Hepatocyte (in vitro differentiated cells): ENCODE measurements at regions not wholly inside any gene's neighbourhood (a gene's known extent, or its start where the extent isn't known, plus 50 kb on each side); places are given as distances from the start of the nearest gene placed in this dataset.

ENCODE experiments used
- DNase-seq: peaks from one replicate; pipeline ENCODE4 v3.0.0-alpha.2; 2016; ENCODE audit warnings: low spot score
- H2AFZ ChIP-seq: fragments of 200-600 bp; sonication (generic); 2 replicates; pipeline ENCODE4 v1.6.0; 2016; ENCODE audit warnings: antibody characterized with exemption, mild to moderate bottlenecking
- H3K27ac ChIP-seq: fragments of 200-600 bp; sonication (generic); 2 replicates; pipeline ENCODE4 v1.5.1; 2016; ENCODE audit warnings: mild to moderate bottlenecking
- H3K27me3 ChIP-seq: fragments of 200-600 bp; sonication (generic); 2 replicates; pipeline ENCODE4 v1.6.1; 2016
- H3K36me3 ChIP-seq: fragments of 200-600 bp; sonication (generic); replicated peaks from 2 replicates; pipeline ENCODE4 v1.5.1; 2016; ENCODE audit warnings: low read depth; ENCODE audit not compliant: insufficient read depth
- H3K4me1 ChIP-seq: fragments of 200-600 bp; sonication (generic); 2 replicates; pipeline ENCODE4 v1.5.1; 2016; ENCODE audit warnings: mild to moderate bottlenecking, moderate library complexity; ENCODE audit not compliant: insufficient read depth
- H3K4me2 ChIP-seq: fragments of 200-600 bp; sonication (generic); 2 replicates; pipeline ENCODE4 v1.6.0; 2016
- H3K4me3 ChIP-seq: fragments of 200-600 bp; sonication (generic); 2 replicates; pipeline ENCODE4 v1.5.1; 2016; ENCODE audit warnings: mild to moderate bottlenecking
- H3K79me2 ChIP-seq: fragments of 200-600 bp; sonication (generic); 2 replicates; pipeline ENCODE4 v1.6.0; 2017; ENCODE audit warnings: mild to moderate bottlenecking
- H3K9me2 ChIP-seq: fragments of 200-600 bp; sonication (generic); replicated peaks from 2 replicates; pipeline ENCODE4 v1.6.0; 2017; ENCODE audit warnings: mild to moderate bottlenecking; ENCODE audit not compliant: insufficient read depth
- H3K9me3 ChIP-seq: fragments of 200-600 bp; sonication (generic); 2 replicates; pipeline ENCODE4 v1.5.1; 2016; ENCODE audit warnings: low read depth, mild to moderate bottlenecking
- H4K20me1 ChIP-seq: fragments of 200-600 bp; sonication (generic); 2 replicates; pipeline ENCODE4 v1.6.0; 2016; ENCODE audit warnings: mild to moderate bottlenecking; ENCODE audit not compliant: insufficient read depth, poor library complexity, severe bottlenecking
- CTCF ChIP-seq: fragments of 200-600 bp; sonication (generic); IDR thresholded peaks from 2 replicates; pipeline ENCODE4 v1.5.1; 2016; ENCODE audit warnings: antibody characterized with exemption, mild to moderate bottlenecking; ENCODE audit not compliant: poor library complexity
- EZH2 ChIP-seq: fragments of 200-600 bp; sonication (generic); IDR thresholded peaks from 2 replicates; pipeline ENCODE4 v1.6.1; 2016; ENCODE audit warnings: antibody characterized with exemption, mild to moderate bottlenecking, borderline replicate concordance
- EZH2phosphoT487 ChIP-seq: fragments of 200-600 bp; sonication (generic); IDR thresholded peaks from one replicate; pipeline ENCODE4 v1.6.1; 2018; ENCODE audit warnings: antibody characterized with exemption, mild to moderate bottlenecking, low read depth, moderate library complexity; ENCODE audit not compliant: unreplicated experiment, severe bottlenecking
- WGBS: methylation state at CpG from one replicate; pipeline ENCODE4 v1.1.6; 2016; ENCODE audit warnings: low lambda C conversion rate; ENCODE audit errors: missing lambda C conversion rate; 5-methylcytosine and 5-hydroxymethylcytosine counted together

DNA sequence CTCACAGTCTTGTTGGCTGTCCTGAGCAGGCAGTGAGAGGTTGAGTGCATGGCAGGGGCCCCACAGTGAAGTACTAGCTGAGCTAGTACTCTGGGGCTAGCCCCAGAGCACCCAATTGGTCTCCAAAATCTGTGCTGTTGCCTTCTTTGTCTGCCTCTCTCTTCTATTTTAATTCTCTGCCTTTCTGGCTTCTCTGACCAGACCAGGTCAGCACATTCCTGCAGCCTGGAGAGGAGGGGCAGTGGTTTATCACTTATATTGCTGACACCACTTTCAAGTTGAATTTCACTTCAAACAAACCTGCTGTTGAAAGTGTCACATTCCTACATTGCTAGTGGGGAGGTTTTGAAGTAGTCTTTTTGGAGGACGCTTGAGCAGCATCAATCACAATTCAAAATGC, 628.7 kb downstream of the PTPRU start:
- no peaks in the 10 kb centered on the region for H3K27me3 ChIP-seq
- H3K4me2 ChIP-seq, result no peak overlapping the region
- no peaks in the 10 kb centered on the region for H4K20me1 ChIP-seq
- no peaks in the 10 kb centered on the region for H3K36me3 ChIP-seq
- H2AFZ ChIP-seq, result no peak overlapping the region
- H3K4me1 ChIP-seq, result no peaks in the 10 kb centered on the region
- WGBS, result 30% methylated on average over 1 of the region's 1 CpG
- H3K9me3 ChIP-seq, result no peaks in the 10 kb centered on the region
- DNase-seq, result no peak
- H3K27ac ChIP-seq, result no peak overlapping the region
- H3K9me2 ChIP-seq, result no peaks in the 10 kb centered on the region
- H3K4me3 ChIP-seq, result no peak overlapping the region
- TF ChIP-seq EZH2phosphoT487, result no peak
- TF ChIP-seq EZH2, result no peak
- TF ChIP-seq CTCF, result no peak
- H3K79me2 ChIP-seq, result no peaks in the 10 kb centered on the region

DNA sequence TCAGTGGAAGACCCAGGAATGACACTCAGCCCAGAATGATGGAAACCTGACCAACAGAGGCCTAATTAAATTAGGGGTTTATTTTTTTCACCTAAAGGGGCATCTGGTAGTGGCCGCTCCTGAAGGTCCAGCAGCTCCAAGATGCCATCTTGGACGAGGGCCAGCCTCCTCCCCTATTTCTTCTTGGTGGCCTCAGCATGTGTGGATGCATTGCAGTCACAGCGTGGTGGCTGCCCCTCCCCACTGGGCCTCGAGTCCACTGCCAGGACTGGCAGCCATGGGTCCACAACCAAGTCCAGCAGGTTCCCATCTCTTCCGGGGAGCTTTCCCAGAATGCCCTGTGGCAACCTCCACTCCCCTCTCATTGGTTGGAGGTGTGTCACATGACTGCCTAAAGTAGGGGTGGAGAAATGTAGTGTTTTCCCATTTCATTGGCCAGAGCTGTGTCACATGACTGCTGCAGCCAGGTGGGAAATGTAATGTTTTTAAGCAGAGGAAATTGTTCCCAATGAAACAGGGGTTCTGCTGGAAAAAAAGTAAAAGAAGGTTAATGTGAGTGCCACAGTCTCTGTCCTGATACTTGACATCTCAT, 628.2 kb downstream of the PTPRU start:
- H3K36me3 ChIP-seq, result no peaks in the 10 kb centered on the region
- no peak overlapping the region for H3K27ac ChIP-seq
- H2AFZ ChIP-seq, result no peak overlapping the region
- no peaks in the 10 kb centered on the region for H3K9me2 ChIP-seq
- no peaks in the 10 kb centered on the region for H3K9me3 ChIP-seq
- no peak for DNase-seq
- WGBS, result 87% methylated on average over 5 of the region's 5 CpGs
- H3K4me3 ChIP-seq, result no peak overlapping the region
- TF ChIP-seq EZH2, result no peak
- TF ChIP-seq CTCF, result no peak
- no peak for TF ChIP-seq EZH2phosphoT487
- H3K27me3 ChIP-seq, result no peaks in the 10 kb centered on the region
- no peaks in the 10 kb centered on the region for H3K4me1 ChIP-seq
- H3K4me2 ChIP-seq, result no peak overlapping the region
- no peaks in the 10 kb centered on the region for H4K20me1 ChIP-seq
- no peaks in the 10 kb centered on the region for H3K79me2 ChIP-seq

GRCh38 chr1:29861922-29862321, 625.6 kb downstream of the PTPRU start:
- H3K9me2 ChIP-seq, result no peaks in the 10 kb centered on the region

More at GRCh38 chr1:29861922-29862321, 625.6 kb downstream of the PTPRU start:
- Histone ChIP-seq H4K20me1 (no peaks in the 10 kb centered on the region), H2AFZ (no peak overlapping the region), H3K79me2 (no peaks in the 10 kb centered on the region), H3K9me3 (no peaks in the 10 kb centered on the region), H3K27ac (no peak overlapping the region), H3K4me2 (no peak overlapping the region), H3K27me3 (no peaks in the 10 kb centered on the region), H3K36me3 (no peaks in the 10 kb centered on the region), H3K4me3 (no peak overlapping the region), H3K4me1 (no peaks in the 10 kb centered on the region)
- TF ChIP-seq EZH2phosphoT487 (no peak), CTCF (no peak)
- 83% methylated on average over 1 of the region's 1 CpG for WGBS
- no peak for DNase-seq
